BE2C (cell line): ENCODE measurements at regions not wholly inside any gene's neighbourhood (a gene's known extent, or its start where the extent isn't known, plus 50 kb on each side); places are given as distances from the start of the nearest gene placed in this dataset.

Experiments used
- DNase-seq: peaks from one replicate; pipeline ENCODE4 v3.0.0-alpha.2; 2020
- H3K27me3 ChIP-seq: fragments of 250-450 bp; sonication (Bioruptor Pico); 2 replicates; pipeline ENCODE4 v1.5.1; 2020; ENCODE audit warnings: mild to moderate bottlenecking
- H3K36me3 ChIP-seq: fragments of 250-450 bp; sonication (Bioruptor Pico); 2 replicates; pipeline ENCODE4 v1.5.1; 2020; ENCODE audit warnings: mild to moderate bottlenecking
- H3K4me1 ChIP-seq: fragments of 250-450 bp; sonication (Bioruptor Pico); 2 replicates; pipeline ENCODE4 v1.5.1; 2020
- H3K4me3 ChIP-seq: 2 replicates; pipeline ENCODE4 v1.5.1; 2011; ENCODE audit warnings: low read depth, low read length
- H3K9me3 ChIP-seq: fragments of 250-450 bp; sonication (Bioruptor Pico); 2 replicates; pipeline ENCODE4 v1.5.1; 2020
- CTCF ChIP-seq: IDR thresholded peaks from 2 replicates; pipeline ENCODE4 v1.5.1; 2012; ENCODE audit warnings: mild to moderate bottlenecking, low read depth, low read length

- TF ChIP-seq CTCF: no peak
- no peak for DNase-seq
- Histone ChIP-seq H3K4me1 (no peaks in the 10 kb centered on the region), H3K36me3 (no peaks in the 10 kb centered on the region), H3K27me3 (no peaks in the 10 kb centered on the region), H3K4me3 (no peak overlapping the region), H3K9me3 (no peaks in the 10 kb centered on the region)
Measured at GRCh38 chr18:10319914-10320600, 134.4 kb upstream of the APCDD1 start.

- no peaks in the 10 kb centered on the region for H3K27me3 ChIP-seq
- H3K4me3 ChIP-seq: no peak overlapping the region
- no peak for TF ChIP-seq CTCF
- DNase-seq: no peak
- H3K36me3 ChIP-seq: no peaks in the 10 kb centered on the region
- no peaks in the 10 kb centered on the region for H3K4me1 ChIP-seq
- H3K9me3 ChIP-seq: no peaks in the 10 kb centered on the region
Measured at GRCh38 chr18:10320791-10321190, 133.6 kb upstream of the APCDD1 start.

- TF ChIP-seq CTCF: no peak
- no peak for DNase-seq
- Histone ChIP-seq H3K27me3 (no peaks in the 10 kb centered on the region), H3K4me3 (no peak overlapping the region), H3K36me3 (no peaks in the 10 kb centered on the region), H3K4me1 (no peaks in the 10 kb centered on the region), H3K9me3 (no peaks in the 10 kb centered on the region)
Measured at GRCh38 chr18:10321576-10321975, 132.9 kb upstream of the APCDD1 start.

GRCh38 chr18:10322004-10322403, 132.4 kb upstream of the APCDD1 start:
- Histone ChIP-seq H3K4me3 (no peak overlapping the region), H3K27me3 (no peaks in the 10 kb centered on the region), H3K9me3 (no peaks in the 10 kb centered on the region), H3K4me1 (no peaks in the 10 kb centered on the region), H3K36me3 (no peaks in the 10 kb centered on the region)
- no peak for TF ChIP-seq CTCF
- no peak for DNase-seq

- Histone ChIP-seq H3K36me3 (no peaks in the 10 kb centered on the region), H3K9me3 (no peaks in the 10 kb centered on the region), H3K4me3 (no peak overlapping the region), H3K4me1 (no peaks in the 10 kb centered on the region), H3K27me3 (no peaks in the 10 kb centered on the region)
- no peak for DNase-seq
- TF ChIP-seq CTCF: no peak
Measured at GRCh38 chr18:10322435-10322834, 132.0 kb upstream of the APCDD1 start.

- Histone ChIP-seq H3K27me3 (no peaks in the 10 kb centered on the region), H3K9me3 (no peaks in the 10 kb centered on the region), H3K36me3 (no peaks in the 10 kb centered on the region), H3K4me3 (no peak overlapping the region), H3K4me1 (no peaks in the 10 kb centered on the region)
- TF ChIP-seq CTCF: no peak
- DNase-seq: no peak
Measured at GRCh38 chr18:10329101-10329500, 125.3 kb upstream of the APCDD1 start.
